Mesenteric fat pad (tissue), 1 donor: ENCODE measurements at regions not wholly inside any gene's neighbourhood (a gene's known extent, or its start where the extent isn't known, plus 50 kb on each side); places are given as distances from the start of the nearest gene placed in this dataset.

Experiments used
- DNase-seq: peaks from one replicate; pipeline ENCODE4 v3.0.0-alpha.2; 2020; ENCODE audit warnings: low spot score
- donor health status: DM: yes; HTN: yes; CAD: no.

DNA sequence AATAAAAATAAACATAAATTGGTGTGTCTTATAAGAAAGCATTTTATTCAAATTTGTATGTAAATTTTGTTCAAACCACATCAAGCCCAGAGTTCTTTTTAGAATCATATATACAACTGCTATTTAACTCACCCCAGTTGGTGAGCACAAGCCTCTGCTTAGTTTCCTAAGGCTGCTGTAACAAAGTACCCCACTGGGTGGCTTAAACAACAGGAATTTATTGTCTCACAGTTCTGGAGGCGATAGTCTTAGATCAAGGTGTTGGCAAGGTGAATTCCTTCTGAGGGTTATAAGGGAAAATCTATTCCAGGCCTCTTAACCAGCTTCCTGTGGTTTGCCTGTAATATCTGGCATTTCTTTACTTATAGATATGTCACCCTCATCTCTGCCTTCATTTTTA lies 1133.5 kb downstream of the OLFM4 start:
- DNase-seq, result no peak

DNA sequence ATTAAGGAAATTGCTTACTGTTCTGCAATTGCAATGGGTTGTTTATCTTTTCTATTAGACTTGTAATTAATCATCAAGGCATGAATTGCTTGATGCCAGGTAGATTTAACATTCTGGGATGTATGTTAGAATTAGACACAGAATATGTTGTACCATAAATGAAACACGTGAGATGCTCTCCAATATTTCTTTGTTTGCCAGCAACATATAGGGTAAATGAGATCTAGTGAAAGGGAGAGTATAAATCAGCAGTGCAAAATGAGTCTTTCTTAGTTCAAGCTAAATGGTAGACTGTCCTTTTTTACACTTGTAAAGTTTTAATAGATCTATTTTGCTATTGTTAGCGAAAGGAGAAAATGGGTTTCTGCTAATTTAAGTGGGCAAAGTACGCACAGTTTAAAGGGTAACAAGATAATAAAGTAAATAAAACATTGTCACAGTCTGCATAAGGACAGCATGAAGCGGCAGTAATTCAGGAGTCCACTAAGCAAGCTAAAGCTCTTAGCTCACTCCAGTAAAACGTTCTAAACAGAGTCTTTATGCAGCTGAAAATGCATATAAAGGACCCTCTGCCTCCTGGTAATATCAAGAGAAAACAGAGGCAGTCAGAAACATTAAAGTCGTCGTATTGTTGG lies 1137.1 kb downstream of the OLFM4 start:
- no peak for DNase-seq

DNA sequence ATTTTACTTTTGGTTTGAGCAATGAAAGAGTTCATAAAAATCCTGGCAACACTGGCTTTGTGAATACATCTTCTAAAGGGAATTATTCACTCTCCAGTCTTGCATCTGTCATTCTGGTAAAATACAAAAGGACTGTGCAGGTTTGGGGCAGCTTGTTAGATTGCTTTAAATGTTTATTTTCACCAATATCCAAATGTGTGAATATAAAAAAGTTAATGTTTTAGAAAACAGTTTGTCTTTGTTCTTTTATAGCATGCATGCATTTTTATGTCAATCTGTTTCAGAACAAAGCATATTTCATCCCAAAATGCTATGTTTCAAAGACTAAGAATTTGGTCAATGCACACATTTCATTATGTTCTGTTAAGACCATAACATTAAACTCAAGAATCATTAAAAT lies 1145.4 kb downstream of the OLFM4 start:
- DNase-seq, result no peak

DNA sequence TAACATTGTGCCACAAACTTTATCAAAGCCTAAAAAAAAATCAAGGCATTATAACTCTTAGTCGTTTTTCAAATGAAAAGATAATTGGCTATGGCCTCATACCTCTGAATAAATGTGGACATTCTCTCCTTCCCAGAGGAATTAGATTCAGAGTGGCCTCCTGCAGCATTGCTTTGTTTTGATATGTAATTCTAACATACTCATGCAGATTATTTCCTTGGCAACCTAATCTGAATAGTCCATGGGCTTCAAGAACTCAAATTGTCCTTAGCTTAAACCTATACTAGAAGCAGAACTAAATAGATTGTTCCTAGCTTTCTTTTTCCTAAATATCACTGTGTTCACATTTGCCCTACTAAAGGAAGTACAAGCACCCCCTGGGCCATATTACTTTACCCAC lies 1146.9 kb downstream of the OLFM4 start:
- no peak for DNase-seq

DNA sequence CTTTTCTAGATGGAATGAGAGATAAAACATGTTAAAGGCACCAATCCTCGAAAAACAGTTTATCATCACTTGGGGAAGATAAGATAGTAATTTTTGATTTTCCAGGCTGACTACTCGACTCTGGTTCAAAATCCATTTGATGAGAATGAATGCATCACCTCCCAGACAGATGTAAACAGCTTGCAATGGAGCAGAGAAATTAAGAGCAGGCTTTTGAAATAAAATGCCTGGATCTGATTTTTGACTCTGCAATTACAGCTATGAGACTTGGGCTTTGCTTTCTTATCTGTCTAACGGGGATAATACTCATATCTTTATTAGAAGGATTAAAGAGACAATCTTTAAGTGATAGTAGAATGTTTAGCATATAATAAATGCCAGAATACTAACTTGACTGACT lies 1148.9 kb downstream of the OLFM4 start:
- no peak for DNase-seq

DNA sequence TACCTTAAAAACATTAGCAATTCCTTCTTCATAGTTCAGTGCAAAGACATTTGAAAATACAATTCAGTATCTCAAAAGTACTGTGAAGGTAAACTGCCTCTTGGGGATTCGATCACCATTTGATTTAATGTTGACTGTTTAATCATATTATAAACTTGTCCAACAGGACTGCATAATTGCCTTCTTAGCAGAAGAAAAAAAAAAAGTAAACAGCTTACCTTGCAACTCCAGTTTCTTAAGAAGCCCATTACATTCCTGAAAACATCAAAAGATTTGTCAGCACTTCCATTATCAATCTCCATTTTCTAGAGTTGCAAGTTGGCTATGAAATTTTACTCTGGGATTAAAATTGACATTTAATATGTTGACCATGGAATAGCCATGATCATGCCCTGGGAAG lies 1154.6 kb downstream of the OLFM4 start:
- DNase-seq, result no peak

DNA sequence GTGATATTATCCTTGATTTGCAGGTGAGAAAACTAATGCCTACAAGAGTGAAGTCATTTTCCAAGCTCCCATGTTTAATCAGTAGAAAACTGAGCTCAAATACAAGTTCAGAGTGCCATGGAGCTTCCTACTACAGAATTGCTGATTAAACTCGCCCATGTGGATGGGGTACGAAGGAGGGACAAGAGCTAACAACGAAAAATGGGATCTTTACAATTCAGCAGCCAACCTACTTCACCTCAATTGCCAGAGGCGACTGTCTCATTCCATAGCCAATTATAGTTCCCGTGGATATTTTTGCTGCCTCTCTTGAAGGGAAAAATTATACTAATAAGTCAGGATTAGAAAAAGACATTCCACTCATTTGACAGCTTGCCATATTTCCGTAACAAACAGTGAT lies 1155.1 kb downstream of the OLFM4 start:
- no peak for DNase-seq

DNA sequence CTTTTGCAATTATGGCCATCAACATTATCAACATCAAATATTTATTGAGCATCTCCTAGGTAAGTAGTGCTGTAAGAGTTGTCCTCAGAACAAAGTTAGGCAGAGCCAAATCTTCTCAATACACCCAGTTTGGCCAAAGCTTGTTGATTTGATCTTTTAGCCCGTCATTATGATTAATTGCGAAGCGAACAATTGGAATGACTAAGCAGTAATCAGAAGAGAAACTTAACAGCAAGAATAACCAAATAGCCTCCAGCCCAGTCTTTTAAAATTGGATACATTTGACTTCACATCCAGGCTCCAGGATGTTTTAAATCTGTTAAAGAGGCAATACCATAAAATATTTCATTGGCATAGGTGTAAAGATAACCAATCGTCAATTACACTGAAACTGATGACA lies 1156.0 kb downstream of the OLFM4 start:
- DNase-seq, result no peak

DNA sequence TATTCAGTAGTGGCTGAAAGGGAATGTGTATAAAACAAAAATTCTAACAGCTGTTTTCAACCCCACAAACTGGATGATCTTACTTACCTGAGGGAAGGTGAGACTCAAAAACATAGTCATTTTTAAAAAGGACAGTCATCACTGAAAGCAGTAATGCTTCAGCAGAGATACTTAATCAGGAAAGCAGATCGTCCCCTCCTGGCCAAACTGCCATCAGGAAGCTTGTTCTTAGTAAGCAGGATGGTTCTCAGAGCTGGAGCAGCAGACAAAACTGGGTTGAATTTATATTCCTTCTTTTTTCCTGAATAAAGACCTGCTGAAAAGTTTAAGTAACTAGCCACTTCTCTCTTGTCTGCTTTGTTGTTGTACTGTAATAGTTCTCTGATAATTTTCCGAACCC lies 1156.5 kb downstream of the OLFM4 start:
- no peak for DNase-seq

DNA sequence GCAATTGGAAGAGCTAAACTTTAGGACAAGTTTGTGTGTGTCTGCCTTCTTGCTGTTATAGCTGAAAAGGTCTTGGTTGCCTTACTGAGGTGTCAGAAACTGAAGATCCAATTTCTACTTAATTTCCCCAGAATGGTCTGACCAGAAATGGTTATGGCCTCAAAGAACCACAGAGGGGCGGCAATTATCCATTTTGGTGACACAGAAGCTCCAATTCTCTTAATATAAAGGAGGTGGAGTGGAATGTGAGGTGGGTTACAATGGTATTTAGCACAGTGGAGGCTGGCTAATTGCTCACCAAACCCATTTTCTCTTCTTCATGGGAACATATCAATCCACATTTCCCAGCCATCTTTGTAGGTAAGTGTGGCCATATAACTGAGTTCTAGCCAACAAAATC lies 1157.2 kb downstream of the OLFM4 start:
- no peak for DNase-seq

DNA sequence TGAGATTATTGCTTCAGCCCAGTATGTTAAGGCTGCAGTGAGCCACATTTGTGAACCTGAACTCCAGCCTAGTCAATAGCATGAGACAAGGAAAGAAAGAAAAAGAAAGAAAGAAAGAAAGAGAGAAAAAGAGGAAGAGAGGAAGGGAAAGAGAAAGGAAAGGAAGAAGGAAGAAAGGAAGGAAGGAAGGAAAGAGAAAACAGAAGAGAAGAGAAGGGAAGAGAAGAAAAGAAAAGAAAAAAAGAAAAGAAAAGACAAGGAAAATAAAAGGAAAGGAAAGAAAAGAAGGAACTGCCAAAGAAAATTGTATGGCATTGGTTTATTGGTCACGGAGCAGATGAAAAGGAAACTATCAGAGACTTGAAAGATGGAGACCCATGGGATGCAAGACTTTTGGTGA lies 1158.8 kb downstream of the OLFM4 start:
- no peak for DNase-seq

DNA sequence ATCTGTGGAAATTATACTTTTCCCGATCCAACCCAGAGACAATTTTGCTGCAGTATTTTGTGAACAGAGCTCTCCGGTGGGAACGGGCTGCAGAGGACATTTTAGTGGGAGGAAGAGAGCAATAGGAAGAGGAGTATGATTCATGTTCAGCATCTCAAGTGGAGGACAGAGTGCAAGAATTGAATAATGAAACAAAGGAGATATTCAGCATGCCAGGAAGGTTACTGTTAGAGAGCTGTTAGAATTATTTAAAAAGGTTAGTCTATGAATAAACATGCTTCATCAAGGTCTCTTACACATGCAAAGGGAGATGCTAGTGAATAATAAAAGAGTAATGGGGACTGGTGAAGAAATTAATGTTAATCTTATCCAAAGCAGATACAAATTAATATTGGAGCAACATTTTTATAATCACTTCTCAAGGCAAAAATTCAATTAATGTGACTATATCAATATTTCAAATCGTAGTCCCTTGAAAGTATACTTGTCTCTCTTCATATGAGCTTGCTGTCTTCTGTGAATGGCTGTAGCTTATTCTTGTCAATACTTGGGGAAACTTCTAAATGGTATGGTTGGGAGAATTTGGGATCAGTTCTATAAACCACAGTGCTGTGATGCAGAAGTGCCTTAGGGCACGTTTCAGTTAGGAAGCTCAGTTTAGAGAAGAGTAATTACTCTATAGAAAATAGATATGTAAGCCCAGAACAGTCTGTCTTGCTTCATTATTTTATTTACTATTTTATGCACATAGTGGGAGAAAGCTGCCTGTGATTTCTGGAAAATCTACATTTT lies 1165.8 kb downstream of the OLFM4 start:
- DNase-seq, result no peak

DNA sequence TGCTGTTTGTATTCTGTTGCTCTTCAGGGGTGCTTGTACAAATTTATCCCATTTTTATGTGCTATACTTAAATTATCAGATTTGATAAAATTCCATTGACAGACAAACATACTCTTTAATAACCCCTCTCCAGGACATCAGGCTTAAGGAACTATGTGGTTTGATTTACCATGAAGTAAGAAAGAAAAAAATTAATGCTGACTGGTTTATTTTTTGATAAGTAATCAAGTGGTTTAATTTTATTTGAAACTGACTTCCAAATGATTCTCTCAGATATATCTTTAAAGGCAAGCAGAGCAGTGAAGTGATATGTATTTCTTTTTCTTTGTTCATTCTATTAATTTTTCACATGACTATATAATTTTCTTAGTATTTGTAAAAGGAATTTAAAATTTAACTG lies 1168.1 kb downstream of the OLFM4 start:
- no peak for DNase-seq

DNA sequence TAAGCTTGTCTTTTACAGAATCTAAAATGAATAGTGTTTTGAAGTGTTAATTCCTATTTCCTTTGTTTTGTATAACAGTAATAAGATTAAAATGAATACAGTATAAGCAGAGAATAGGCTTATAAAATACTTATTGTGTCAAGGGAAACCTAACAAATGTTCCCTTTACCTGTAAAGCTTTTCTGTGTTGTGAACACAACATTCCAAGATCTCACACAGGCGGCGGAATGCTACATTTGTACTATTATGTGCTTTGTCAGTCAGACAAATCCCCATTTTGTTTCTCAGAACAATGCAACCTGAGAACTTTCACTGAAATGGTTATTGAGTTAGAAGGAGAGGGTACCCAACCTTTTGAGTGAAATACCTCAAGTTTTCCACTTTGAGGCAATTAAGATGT lies 1170.3 kb downstream of the OLFM4 start:
- no peak for DNase-seq

DNA sequence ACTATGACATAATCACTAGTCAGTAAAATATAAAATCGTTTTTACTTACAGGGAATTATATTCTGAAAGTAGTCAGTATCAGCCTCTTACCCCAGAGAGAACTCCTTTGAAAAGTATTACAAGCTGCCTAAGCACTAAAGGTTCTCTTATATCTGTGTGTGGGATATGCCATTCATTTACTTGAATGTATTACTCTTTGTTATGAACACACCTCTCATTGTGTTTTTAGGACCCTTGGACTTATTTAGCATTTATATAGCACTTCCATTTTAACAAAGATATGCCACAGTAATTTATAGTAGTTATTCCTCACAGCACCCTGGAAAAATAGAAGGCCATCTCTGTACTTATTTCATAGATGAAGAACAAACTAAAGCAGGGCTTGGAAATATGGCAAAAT lies 1178.0 kb downstream of the OLFM4 start:
- DNase-seq, result no peak

DNA sequence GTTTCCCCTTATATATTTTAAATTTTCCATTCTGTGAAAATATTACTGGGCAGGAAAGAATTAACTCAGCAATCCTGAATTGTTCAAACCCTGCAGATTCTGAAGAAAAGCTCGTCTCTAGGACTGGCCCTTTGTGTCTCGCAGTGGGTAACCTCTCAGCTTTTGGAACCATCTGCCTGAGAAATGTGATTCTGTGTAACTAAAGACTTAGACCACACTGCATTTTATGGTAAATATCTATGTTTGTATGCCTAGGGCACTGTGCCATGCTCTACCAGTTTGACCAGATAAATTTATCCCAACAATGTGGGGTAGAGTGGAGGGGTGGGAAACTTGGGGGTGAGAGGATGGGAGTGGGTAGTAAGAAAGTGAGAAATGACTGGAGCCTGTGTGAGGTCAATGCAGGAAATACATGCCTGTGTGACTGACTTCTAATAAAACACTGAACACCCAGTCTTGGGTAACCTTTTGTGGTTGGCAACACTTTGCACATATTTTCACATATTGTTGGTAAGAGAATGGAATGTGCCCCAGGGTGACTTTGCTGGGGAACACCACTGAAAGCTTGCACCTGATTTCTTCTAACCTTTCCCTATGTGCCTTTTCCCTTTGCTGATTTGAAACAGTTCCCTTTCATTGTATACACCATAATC lies 1181.9 kb downstream of the OLFM4 start:
- no peak for DNase-seq

DNA sequence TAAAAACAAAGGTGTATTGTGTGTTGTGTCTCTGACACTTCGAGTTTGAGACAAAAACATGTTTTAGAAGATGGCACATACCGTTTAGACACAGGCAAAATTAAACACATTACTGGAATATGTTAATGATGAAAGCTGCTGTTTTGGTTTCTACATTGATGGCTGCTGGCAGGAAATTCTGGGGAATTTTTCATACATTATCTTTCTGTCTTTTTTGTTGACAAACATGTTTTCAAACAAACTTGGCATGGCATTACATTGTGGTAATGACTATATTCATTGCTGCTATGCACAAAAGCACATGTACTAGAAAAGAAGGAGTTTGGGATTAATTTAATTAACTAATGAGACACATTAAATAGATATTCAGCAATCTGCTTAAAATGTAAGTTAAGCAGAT lies 1187.6 kb downstream of the OLFM4 start:
- no peak for DNase-seq

DNA sequence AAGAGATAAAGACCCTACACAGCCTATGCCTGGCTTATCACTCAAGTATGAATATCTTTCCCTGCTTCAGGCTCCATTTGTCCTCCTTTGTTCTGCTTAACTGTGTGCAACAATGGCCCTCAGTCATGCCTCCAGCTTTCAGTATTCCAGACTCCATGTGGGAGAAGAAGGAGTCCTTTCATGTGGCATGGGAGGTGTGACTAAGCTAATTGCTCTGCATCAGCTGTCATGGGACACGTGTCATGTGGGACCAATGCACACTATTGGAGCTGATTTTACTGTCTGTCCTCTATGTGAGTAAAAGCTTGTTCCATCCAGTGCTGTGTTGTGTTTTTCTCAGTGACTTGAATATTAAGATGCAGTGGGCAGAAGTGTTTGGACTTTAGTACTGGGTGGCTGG lies 1198.3 kb downstream of the OLFM4 start:
- no peak for DNase-seq

DNA sequence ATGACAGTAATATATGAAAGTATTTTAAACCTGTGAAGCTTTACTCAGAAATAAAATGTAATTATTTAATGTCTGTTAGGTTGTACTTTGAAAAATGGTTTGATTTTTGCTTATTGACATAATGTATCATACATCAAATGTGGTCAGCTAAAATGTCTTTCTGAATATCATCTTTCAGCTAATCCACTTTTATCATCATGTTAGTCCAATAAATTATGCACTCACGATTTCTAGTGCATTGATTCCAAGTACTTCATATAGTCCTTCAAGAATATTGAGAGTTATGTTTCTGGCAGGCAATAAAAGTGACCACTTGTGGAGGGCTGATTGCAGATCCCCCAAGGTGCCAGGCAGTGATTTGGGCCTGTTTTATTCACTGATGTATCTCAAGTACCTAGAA lies 1204.1 kb downstream of the OLFM4 start:
- DNase-seq, result no peak

DNA sequence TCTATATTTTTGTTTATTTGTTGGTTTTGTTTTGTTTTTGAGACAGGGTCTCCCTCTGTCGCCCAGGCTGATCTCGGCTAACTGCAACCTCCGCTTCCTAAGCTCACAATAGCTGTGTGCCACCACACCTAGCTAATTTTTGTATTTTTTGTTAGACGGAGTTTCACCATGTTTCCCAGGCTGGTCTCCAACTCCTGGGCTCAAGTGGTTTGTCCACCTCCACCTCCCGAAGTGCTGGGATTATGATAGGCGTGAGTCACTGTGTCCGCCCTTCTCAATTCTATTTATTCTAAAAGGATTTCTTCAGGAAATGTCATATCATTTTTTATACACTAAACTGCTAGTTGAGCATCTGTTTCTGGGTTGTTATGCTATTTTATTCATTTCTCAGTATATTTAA lies 1206.0 kb downstream of the OLFM4 start:
- no peak for DNase-seq

DNA sequence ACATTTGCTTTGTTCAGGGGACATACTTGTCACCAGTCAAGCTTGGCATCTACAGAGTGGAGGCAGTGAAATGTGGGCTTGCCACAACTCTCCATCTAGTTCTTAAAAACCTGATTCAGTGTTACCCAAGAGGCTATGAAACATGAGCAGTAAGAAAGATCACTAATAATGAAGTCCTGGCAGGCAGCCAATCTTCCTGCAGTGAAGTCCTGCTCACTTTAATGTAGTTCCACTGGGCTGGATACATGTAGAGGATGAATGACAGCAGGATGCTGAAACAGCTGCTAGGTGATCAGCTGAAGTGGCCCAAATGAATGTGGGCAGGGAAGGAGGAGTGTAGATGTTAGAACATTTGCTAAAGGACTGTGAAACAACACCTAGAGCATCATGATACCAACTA lies 1213.1 kb downstream of the OLFM4 start:
- no peak for DNase-seq

DNA sequence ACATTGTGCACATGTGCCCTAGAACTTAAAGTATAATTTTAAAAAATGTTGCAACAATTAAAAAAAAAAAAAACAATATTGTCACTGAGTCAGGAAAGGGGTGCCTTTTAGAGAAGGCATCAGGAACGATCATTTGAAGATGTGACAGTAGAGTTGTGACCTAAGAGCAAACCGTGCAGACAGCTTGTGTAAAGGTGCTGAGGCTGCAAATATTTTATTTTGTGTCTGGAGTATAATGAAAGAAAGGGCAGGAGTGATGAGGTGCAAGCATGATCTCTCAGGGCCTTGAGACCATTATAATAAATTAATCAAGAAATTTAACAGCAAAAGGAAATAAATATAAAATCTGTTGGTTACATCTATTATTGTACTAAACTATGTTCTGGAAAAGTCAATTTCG lies 1219.7 kb downstream of the OLFM4 start:
- DNase-seq, result no peak

DNA sequence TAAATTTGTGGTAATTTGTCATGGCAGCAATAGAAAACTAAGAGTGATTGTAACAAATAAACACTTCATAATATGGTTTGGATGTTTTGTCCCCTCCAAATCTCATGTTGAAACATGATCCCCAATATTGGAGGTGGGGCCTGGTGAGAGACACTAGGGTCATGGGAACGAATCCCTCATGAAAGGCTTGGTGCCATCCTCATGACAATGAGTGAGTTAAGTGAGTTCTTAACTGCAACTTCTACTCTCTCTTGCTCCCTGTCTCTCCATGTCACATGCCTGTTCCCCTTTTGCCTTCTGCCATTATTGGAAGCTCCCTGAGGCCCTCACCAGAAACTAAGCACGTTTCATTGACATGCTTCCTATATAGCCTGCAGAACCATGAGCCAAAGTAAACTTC lies 1233.2 kb downstream of the OLFM4 start:
- DNase-seq, result no peak
